ENCODE measurements at regions not wholly inside any gene's neighbourhood (a gene's known extent, or its start where the extent isn't known, plus 50 kb on each side); places are given as distances from the start of the nearest gene placed in this dataset.

GRCh38 chr19:28463493-28464053, 749.4 kb downstream of the UQCRFS1 start:
- no peak for TF ChIP-seq CHD2 (IDR thresholded peaks at IDR 0.05; ENCODE audit: borderline replicate concordance, low read depth, low read length)
- TF ChIP-seq HDAC2 (IDR thresholded peaks at IDR 0.05), result no peak
- no peak for TF ChIP-seq POLR2A (IDR thresholded peaks at IDR 0.05; ENCODE audit: low read depth, low read length)
- TF ChIP-seq ZNF687 (IDR thresholded peaks at IDR 0.05), result no peak
- no peak for TF ChIP-seq EZH2 (IDR thresholded peaks at IDR 0.05; ENCODE audit: borderline replicate concordance, control insufficient read depth, low read depth, low read length)
- TF ChIP-seq, protein P1, sequence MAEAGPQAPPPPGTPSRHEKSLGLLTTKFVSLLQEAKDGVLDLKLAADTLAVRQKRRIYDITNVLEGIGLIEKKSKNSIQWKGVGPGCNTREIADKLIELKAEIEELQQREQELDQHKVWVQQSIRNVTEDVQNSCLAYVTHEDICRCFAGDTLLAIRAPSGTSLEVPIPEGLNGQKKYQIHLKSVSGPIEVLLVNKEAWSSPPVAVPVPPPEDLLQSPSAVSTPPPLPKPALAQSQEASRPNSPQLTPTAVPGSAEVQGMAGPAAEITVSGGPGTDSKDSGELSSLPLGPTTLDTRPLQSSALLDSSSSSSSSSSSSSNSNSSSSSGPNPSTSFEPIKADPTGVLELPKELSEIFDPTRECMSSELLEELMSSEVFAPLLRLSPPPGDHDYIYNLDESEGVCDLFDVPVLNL (IDR thresholded peaks at IDR 0.05; ENCODE audit: low read depth, low read length), result no peak
- no peak for TF ChIP-seq CTCF (IDR thresholded peaks at IDR 0.05 in 2 of 3, conservative IDR thresholded peaks at IDR 0.05 in 1 of 3; ENCODE audit: control insufficient read depth in 2 of 3, extremely low read depth in 1 of 3, insufficient read depth in 1 of 3, low read depth in 3 of 3, low read length in 3 of 3)
- TF ChIP-seq ESRRA (IDR thresholded peaks at IDR 0.05; ENCODE audit: low read length), result no peak
- TF ChIP-seq SMC3 (IDR thresholded peaks at IDR 0.05; ENCODE audit: borderline replicate concordance, low read length), result no peak
- no peak for TF ChIP-seq ZZZ3 (IDR thresholded peaks at IDR 0.05; ENCODE audit: control insufficient read depth, insufficient read length, low read depth)
- TF ChIP-seq POLR2AphosphoS2 (IDR thresholded peaks at IDR 0.05; ENCODE audit: low read depth, low read length), result no peak
- TF ChIP-seq RCOR1 (conservative IDR thresholded peaks at IDR 0.05; ENCODE audit: low read depth, low read length), result no peak
